Central memory CD8-positive, alpha-beta T cell (primary cell): ENCODE measurements at regions not wholly inside any gene's neighbourhood (a gene's known extent, or its start where the extent isn't known, plus 50 kb on each side); places are given as distances from the start of the nearest gene placed in this dataset.
"Not testable (repeated sequence)": the region's sequence is repeated elsewhere in the genome, so short reads cannot be mapped to it uniquely, and the experiment has no call there.

Experiments
- ATAC-seq: fragments of 150-1000 bp; cut with Tn5 transposase; replicated peaks from 2 replicates; pipeline ENCODE4 v1.10.0; 2022; ENCODE audit warnings: mild to moderate bottlenecking, moderate FRiP score, moderate number of reproducible peaks; ENCODE audit not compliant: poor library complexity, severe bottlenecking; ENCODE audit errors: extremely low read depth
- DNase-seq, 2 donors: peaks; one replicate each; pipeline ENCODE4 v3.0.0; 2021; ENCODE audit warnings: low spot score in 2 of 2
- H3K27ac Mint-ChIP-seq: one replicate; pipeline ENCODE4 v1.8.0; 2022; ENCODE audit warnings: low read depth, mild to moderate bottlenecking, moderate library complexity, mixed read lengths
- H3K27me3 Mint-ChIP-seq: one replicate; pipeline ENCODE4 v1.8.0; 2022; ENCODE audit warnings: mixed read lengths
- H3K36me3 Mint-ChIP-seq: one replicate; pipeline ENCODE4 v1.8.0; 2022; ENCODE audit warnings: mild to moderate bottlenecking, moderate library complexity, mixed read lengths; ENCODE audit not compliant: insufficient read depth
- H3K4me1 Mint-ChIP-seq: one replicate; pipeline ENCODE4 v1.8.0; 2022; ENCODE audit warnings: mixed read lengths
- H3K4me3 Mint-ChIP-seq: one replicate; pipeline ENCODE4 v1.8.0; 2022; ENCODE audit warnings: mild to moderate bottlenecking, moderate library complexity, mixed read lengths
- H3K9me3 Mint-ChIP-seq: one replicate; pipeline ENCODE4 v1.8.0; 2022; ENCODE audit warnings: mixed read lengths

- DNase-seq (no peak), ATAC-seq (no peak)
- Mint-ChIP-seq H3K36me3 (no peaks in the 10 kb centered on the region), H3K4me3 (no peak overlapping the region), H3K4me1 (no peaks in the 10 kb centered on the region), H3K27ac (no peak overlapping the region), H3K9me3 (no peaks in the 10 kb centered on the region), H3K27me3 (no peaks in the 10 kb centered on the region)
Observed at GRCh38 chr12:27875677-27876076, 95.6 kb upstream of the MANSC4 start.

- ATAC-seq (no peak), DNase-seq (no peak)
- Mint-ChIP-seq H3K9me3 (no peaks in the 10 kb centered on the region), H3K27me3 (no peaks in the 10 kb centered on the region), H3K4me3 (no peak overlapping the region), H3K36me3 (no peaks in the 10 kb centered on the region), H3K4me1 (no peaks in the 10 kb centered on the region), H3K27ac (no peak overlapping the region)
Observed at GRCh38 chr12:27873010-27873409, 93.0 kb upstream of the MANSC4 start.

GRCh38 chr12:27871946-27872345 is 91.9 kb upstream of the MANSC4 start:
- H3K36me3 Mint-ChIP-seq, result no peaks in the 10 kb centered on the region
- H3K9me3 Mint-ChIP-seq, result no peaks in the 10 kb centered on the region
- ATAC-seq, result no peak

GRCh38 chr12:27870939-27871338 is 90.9 kb upstream of the MANSC4 start:
- Mint-ChIP-seq H3K9me3 (no peaks in the 10 kb centered on the region), H3K27me3 (no peaks in the 10 kb centered on the region), H3K27ac (no peak overlapping the region), H3K4me3 (no peak overlapping the region), H3K36me3 (no peaks in the 10 kb centered on the region), H3K4me1 (no peaks in the 10 kb centered on the region)
- no peak for ATAC-seq
- DNase-seq, result no peak

More at GRCh38 chr12:27871946-27872345, 91.9 kb upstream of the MANSC4 start:
- Mint-ChIP-seq H3K4me1 (no peaks in the 10 kb centered on the region), H3K27me3 (no peaks in the 10 kb centered on the region), H3K27ac (no peak overlapping the region), H3K4me3 (no peak overlapping the region)
- DNase-seq, result no peak

- no peak overlapping the region for H3K4me3 Mint-ChIP-seq
- H3K36me3 Mint-ChIP-seq, result no peaks in the 10 kb centered on the region
- no peaks in the 10 kb centered on the region for H3K9me3 Mint-ChIP-seq
- no peaks in the 10 kb centered on the region for H3K4me1 Mint-ChIP-seq
- no peak overlapping the region for H3K27ac Mint-ChIP-seq
- no peaks in the 10 kb centered on the region for H3K27me3 Mint-ChIP-seq
- ATAC-seq, result no peak
- DNase-seq, result no peak
Observed at GRCh38 chr12:27869567-27869966, 89.5 kb upstream of the MANSC4 start.

- Mint-ChIP-seq H3K4me1 (no peaks in the 10 kb centered on the region), H3K27ac (no peak overlapping the region), H3K27me3 (no peaks in the 10 kb centered on the region), H3K9me3 (no peaks in the 10 kb centered on the region), H3K4me3 (no peak overlapping the region), H3K36me3 (no peaks in the 10 kb centered on the region)
- ATAC-seq (no peak), DNase-seq (no peak)
Observed at GRCh38 chr12:27868139-27868538, 88.1 kb upstream of the MANSC4 start.

GRCh38 chr12:27866373-27867101 is 86.5 kb upstream of the MANSC4 start:
- no peaks in the 10 kb centered on the region for H3K27me3 Mint-ChIP-seq
- no peak overlapping the region for H3K4me3 Mint-ChIP-seq
- no peaks in the 10 kb centered on the region for H3K36me3 Mint-ChIP-seq
- DNase-seq (no peak), ATAC-seq (no peak)
- H3K9me3 Mint-ChIP-seq, result no peaks in the 10 kb centered on the region
- H3K4me1 Mint-ChIP-seq, result no peaks in the 10 kb centered on the region
- no peak overlapping the region for H3K27ac Mint-ChIP-seq

- no peak for DNase-seq
- H3K4me3 Mint-ChIP-seq, result no peak overlapping the region
- H3K9me3 Mint-ChIP-seq, result no peaks in the 10 kb centered on the region
- H3K4me1 Mint-ChIP-seq, result no peaks in the 10 kb centered on the region
- H3K36me3 Mint-ChIP-seq, result no peaks in the 10 kb centered on the region
- H3K27ac Mint-ChIP-seq, result no peak overlapping the region
- peaks cover 4% of the 10 kb centered on the region for H3K27me3 Mint-ChIP-seq
- no peak for ATAC-seq
Observed at GRCh38 chr12:27865421-27865820, 85.4 kb upstream of the MANSC4 start.

GRCh38 chr12:27864521-27864920 is 84.5 kb upstream of the MANSC4 start:
- Mint-ChIP-seq H3K4me1 (no peaks in the 10 kb centered on the region), H3K4me3 (no peak overlapping the region), H3K27ac (no peak overlapping the region), H3K27me3 (peaks cover 12% of the 10 kb centered on the region), H3K9me3 (no peaks in the 10 kb centered on the region), H3K36me3 (no peaks in the 10 kb centered on the region)
- ATAC-seq (no peak), DNase-seq (no peak)

- ATAC-seq (no peak), DNase-seq (no peak)
- Mint-ChIP-seq H3K4me1 (no peaks in the 10 kb centered on the region), H3K4me3 (no peak overlapping the region), H3K36me3 (no peaks in the 10 kb centered on the region), H3K27ac (no peak overlapping the region), H3K9me3 (no peaks in the 10 kb centered on the region), H3K27me3 (peaks cover 17% of the 10 kb centered on the region)
Observed at GRCh38 chr12:27863839-27864238, 83.8 kb upstream of the MANSC4 start.

GRCh38 chr12:27861428-27862167 is 81.6 kb upstream of the MANSC4 start:
- no peak overlapping the region for H3K4me3 Mint-ChIP-seq
- no peaks in the 10 kb centered on the region for H3K4me1 Mint-ChIP-seq
- no peak overlapping the region for H3K27ac Mint-ChIP-seq
- peaks cover 34% of the 10 kb centered on the region for H3K27me3 Mint-ChIP-seq
- no peaks in the 10 kb centered on the region for H3K36me3 Mint-ChIP-seq
- no peak for DNase-seq
- H3K9me3 Mint-ChIP-seq, result no peaks in the 10 kb centered on the region
- ATAC-seq, result no peak

- Mint-ChIP-seq H3K9me3 (no peaks in the 10 kb centered on the region), H3K4me1 (no peaks in the 10 kb centered on the region), H3K36me3 (no peaks in the 10 kb centered on the region), H3K4me3 (no peak overlapping the region), H3K27me3 (peaks cover 39% of the 10 kb centered on the region), H3K27ac (no peak overlapping the region)
- DNase-seq, result no peak
- no peak for ATAC-seq
Observed at GRCh38 chr12:27859648-27860047, 79.6 kb upstream of the MANSC4 start.

GRCh38 chr12:27857006-27857405 is 77.0 kb upstream of the MANSC4 start:
- not testable (repeated sequence) for H3K36me3 Mint-ChIP-seq, H3K9me3 Mint-ChIP-seq, H3K4me3 Mint-ChIP-seq, H3K27ac Mint-ChIP-seq, DNase-seq, H3K4me1 Mint-ChIP-seq, ATAC-seq
- H3K27me3 Mint-ChIP-seq, result peaks cover 53% of the 10 kb centered on the region
